Tibial nerve (tissue), 4 donors: ENCODE measurements at regions not wholly inside any gene's neighbourhood (a gene's known extent, or its start where the extent isn't known, plus 50 kb on each side); places are given as distances from the start of the nearest gene placed in this dataset.

ENCODE experiments used
- DNase-seq, 2 donors: peaks; one replicate each; pipeline ENCODE4 v3.0.0-alpha.2; 2019; ENCODE audit warnings: low spot score in 2 of 2
- H3K27ac ChIP-seq, 4 donors: fragments of 200-600 bp; sonication (generic) in 3 of 4; one replicate each; pipeline ENCODE4 v1.5.1; 2017 to 2019; ENCODE audit warnings: mild to moderate bottlenecking in 1 of 4
- H3K27me3 ChIP-seq, 2 donors: fragments of 200-600 bp; sonication (generic) in 1 of 2; one replicate each; pipeline versions ENCODE4 v1.5.1 to v1.6.0; 2017 to 2019
- H3K36me3 ChIP-seq, 3 donors: fragments of 200-600 bp; sonication (generic); one replicate each; pipeline ENCODE4 v1.5.1; 2018 to 2019
- H3K4me1 ChIP-seq, 4 donors: fragments of 200-600 bp; sonication (generic) in 3 of 4; one replicate each; pipeline ENCODE4 v1.5.1; 2017 to 2019
- H3K4me3 ChIP-seq, 4 donors: fragments of 200-600 bp; sonication (generic) in 3 of 4; one replicate each; pipeline ENCODE4 v1.5.1; 2017 to 2019; ENCODE audit warnings: mild to moderate bottlenecking in 1 of 4, moderate library complexity in 1 of 4
- H3K9me3 ChIP-seq, 4 donors: fragments of 200-600 bp; sonication (generic) in 3 of 4; one replicate each; pipeline ENCODE4 v1.5.1; 2017 to 2019
- CTCF ChIP-seq, 5 experiments: fragments of 200-600 bp in 3 of 5; fragments of 450-650 bp in 2 of 5; sonication (generic) in 3 of 5; IDR thresholded peaks; one replicate each; pipeline ENCODE4 v1.5.1; 2016 to 2019; ENCODE audit warnings: antibody characterized with exemption in 5 of 5, mild to moderate bottlenecking in 3 of 5, moderate library complexity in 2 of 5
- EP300 ChIP-seq, 2 donors: sonication (generic); formaldehyde crosslinking; IDR thresholded peaks; one replicate each; pipeline ENCODE4 v1.6.1; 2017; ENCODE audit warnings: antibody characterized with exemption in 2 of 2, mild to moderate bottlenecking in 1 of 2
- POLR2A ChIP-seq, 2 donors: fragments of 450-650 bp; IDR thresholded peaks; one replicate each; pipeline ENCODE4 v1.6.1; 2017; ENCODE audit warnings: antibody characterized with exemption in 2 of 2, mild to moderate bottlenecking in 2 of 2, moderate library complexity in 2 of 2
- WGBS, 2 donors: methylation state at CpG; one replicate each; pipeline ENCODE4 v1.1.5; 2018; 5-methylcytosine and 5-hydroxymethylcytosine counted together

GRCh38 chr18:66440433-66440832, 163.5 kb downstream of the CDH19 start:
- TF ChIP-seq CTCF (IDR thresholded peaks at IDR 0.05) (no peak), POLR2A (IDR thresholded peaks at IDR 0.05) (no peak), EP300 (IDR thresholded peaks at IDR 0.05) (no peak)
- Histone ChIP-seq H3K27ac (no peak overlapping the region), H3K36me3 (no peaks in the 10 kb centered on the region), H3K9me3 (peaks cover 0 to 4% (median 0%) of the 10 kb centered on the region in 4 donors), H3K4me3 (no peak overlapping the region), H3K4me1 (no peaks in the 10 kb centered on the region), H3K27me3 (no peaks in the 10 kb centered on the region)
- whole genome bisulfite sequencing, 2 donors: 80 to 88% methylated on average over 4 to 6 of the region's 6 CpGs
- no peak for DNase-seq

- no peak for DNase-seq
- WGBS, 2 donors: 93% methylated on average over 7 of the region's 7 CpGs
- Histone ChIP-seq H3K27ac (no peak overlapping the region), H3K36me3 (no peaks in the 10 kb centered on the region), H3K4me3 (no peak overlapping the region), H3K9me3 (peaks cover 0 to 4% (median 0%) of the 10 kb centered on the region in 4 donors), H3K4me1 (no peaks in the 10 kb centered on the region), H3K27me3 (no peaks in the 10 kb centered on the region)
- TF ChIP-seq POLR2A (IDR thresholded peaks at IDR 0.05) (no peak), EP300 (IDR thresholded peaks at IDR 0.05) (no peak), CTCF (IDR thresholded peaks at IDR 0.05) (no peak)
Observed at GRCh38 chr18:66439670-66440069, 164.2 kb downstream of the CDH19 start.

- WGBS, 2 donors: 60 to 70% methylated on average over 1 of the region's 1 CpG
- H3K4me3 ChIP-seq: no peak overlapping the region
- no peak overlapping the region for H3K27ac ChIP-seq
- H3K36me3 ChIP-seq: no peaks in the 10 kb centered on the region
- H3K4me1 ChIP-seq: no peaks in the 10 kb centered on the region
- DNase-seq: no peak
- H3K9me3 ChIP-seq: peaks cover 0 to 4% (median 0%) of the 10 kb centered on the region in 4 donors
- H3K27me3 ChIP-seq: no peaks in the 10 kb centered on the region
- no peak for TF ChIP-seq CTCF (IDR thresholded peaks at IDR 0.05)
Observed at GRCh38 chr18:66438711-66439536, 165.0 kb downstream of the CDH19 start.

GRCh38 chr18:66432636-66433035, 171.3 kb downstream of the CDH19 start:
- DNase-seq: no peak
- H3K36me3 ChIP-seq: no peaks in the 10 kb centered on the region
- no peak overlapping the region for H3K4me3 ChIP-seq
- H3K9me3 ChIP-seq: no peaks in the 10 kb centered on the region
- no peak overlapping the region for H3K27ac ChIP-seq
- no peaks in the 10 kb centered on the region for H3K27me3 ChIP-seq
- H3K4me1 ChIP-seq: no peaks in the 10 kb centered on the region
- 80 to 84% methylated on average over 1 of the region's 1 CpG for WGBS, 2 donors
- TF ChIP-seq CTCF (IDR thresholded peaks at IDR 0.05) (no peak), POLR2A (IDR thresholded peaks at IDR 0.05) (no peak), EP300 (IDR thresholded peaks at IDR 0.05) (no peak)

GRCh38 chr18:66428795-66429194, 175.1 kb downstream of the CDH19 start:
- DNase-seq: no peak
- WGBS, 2 donors: 83 to 89% methylated on average over 1 of the region's 1 CpG
- TF ChIP-seq CTCF (IDR thresholded peaks at IDR 0.05) (no peak), EP300 (IDR thresholded peaks at IDR 0.05) (no peak), POLR2A (IDR thresholded peaks at IDR 0.05) (no peak)
- Histone ChIP-seq H3K27me3 (no peaks in the 10 kb centered on the region), H3K27ac (no peak overlapping the region), H3K9me3 (no peaks in the 10 kb centered on the region), H3K4me3 (no peak overlapping the region), H3K4me1 (no peaks in the 10 kb centered on the region), H3K36me3 (no peaks in the 10 kb centered on the region)
